Glutamatergic neuron (in vitro differentiated cells): ENCODE measurements at regions not wholly inside any gene's neighbourhood (a gene's known extent, or its start where the extent isn't known, plus 50 kb on each side); places are given as distances from the start of the nearest gene placed in this dataset.

ENCODE experiments used
- DNase-seq: peaks from one replicate; pipeline ENCODE4 v3.0.0; 2022
- H3K27ac Mint-ChIP-seq: one replicate; pipeline ENCODE4 v1.8.0; 2020; ENCODE audit warnings: mild to moderate bottlenecking, mixed read lengths, inconsistent platforms; ENCODE audit not compliant: unreplicated experiment
- H3K27me3 Mint-ChIP-seq: one replicate; pipeline ENCODE4 v1.8.0; 2020; ENCODE audit warnings: mild to moderate bottlenecking, moderate library complexity, mixed read lengths, inconsistent platforms; ENCODE audit not compliant: unreplicated experiment
- H3K36me3 Mint-ChIP-seq: one replicate; pipeline ENCODE4 v1.8.0; 2020; ENCODE audit warnings: mild to moderate bottlenecking, mixed read lengths, inconsistent platforms; ENCODE audit not compliant: unreplicated experiment
- H3K4me1 Mint-ChIP-seq: one replicate; pipeline ENCODE4 v1.8.0; 2020; ENCODE audit warnings: mild to moderate bottlenecking, low read depth, mixed read lengths, inconsistent platforms; ENCODE audit not compliant: unreplicated experiment
- H3K4me3 Mint-ChIP-seq: one replicate; pipeline ENCODE4 v1.8.0; 2020; ENCODE audit warnings: mild to moderate bottlenecking, mixed read lengths, inconsistent platforms; ENCODE audit not compliant: unreplicated experiment
- H3K9me3 Mint-ChIP-seq: one replicate; pipeline ENCODE4 v1.8.0; 2020; ENCODE audit warnings: mild to moderate bottlenecking, moderate library complexity, mixed read lengths, inconsistent platforms; ENCODE audit not compliant: unreplicated experiment
- CTCF ChIP-seq: fragments of 200-600 bp; sonication (generic); IDR thresholded peaks from one replicate; pipeline ENCODE4 v1.5.0; 2021; ENCODE audit not compliant: partially characterized antibody, unreplicated experiment

DNA sequence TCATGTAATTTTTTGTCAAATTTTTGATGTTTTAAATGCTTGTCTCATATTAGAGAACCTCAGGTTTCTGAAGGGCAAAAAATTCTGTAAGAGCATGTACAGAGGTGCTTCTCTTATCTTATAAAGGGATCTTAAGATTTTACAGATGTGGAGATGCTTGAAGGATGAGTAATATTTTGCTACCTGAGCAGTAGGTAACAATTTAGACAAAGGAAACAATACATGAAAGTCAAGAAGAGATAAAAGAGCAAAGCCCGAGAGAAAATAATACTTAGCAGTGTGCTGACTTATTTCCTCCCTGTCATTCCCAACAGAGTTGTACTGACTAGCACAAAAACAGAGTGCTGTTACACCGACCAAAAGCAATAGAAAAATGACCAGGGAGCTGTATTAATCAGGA, 98.1 kb upstream of the PTPRR start:
- Mint-ChIP-seq H3K4me1 (peaks cover 21% of the 10 kb centered on the region), H3K27ac (no peak overlapping the region)
- TF ChIP-seq CTCF, result no peak

GRCh38 chr12:71014180-71014785, 93.7 kb upstream of the PTPRR start:
- Mint-ChIP-seq H3K4me3 (peak overlapping the region; percentile 73), H3K27ac (peak overlapping the region; percentile 89), H3K4me1 (peaks cover 18% of the 10 kb centered on the region), H3K9me3 (peaks cover 5% of the 10 kb centered on the region), H3K36me3 (no peaks in the 10 kb centered on the region), H3K27me3 (no peaks in the 10 kb centered on the region)
- peak; percentile 39 for TF ChIP-seq CTCF
- no peak for DNase-seq

More for the DNA sequence above, 98.1 kb upstream of the PTPRR start:
- DNase-seq, result no peak
- H3K27me3 Mint-ChIP-seq, result no peaks in the 10 kb centered on the region
- H3K4me3 Mint-ChIP-seq, result no peak overlapping the region
- no peaks in the 10 kb centered on the region for H3K36me3 Mint-ChIP-seq
- H3K9me3 Mint-ChIP-seq, result peaks cover 5% of the 10 kb centered on the region

GRCh38 chr12:71011261-71011660, 90.7 kb upstream of the PTPRR start:
- H3K27ac Mint-ChIP-seq, result no peak overlapping the region

GRCh38 chr12:71010143-71010479, 89.6 kb upstream of the PTPRR start:
- no peak overlapping the region for H3K4me3 Mint-ChIP-seq
- H3K9me3 Mint-ChIP-seq, result peaks cover 5% of the 10 kb centered on the region
- H3K27me3 Mint-ChIP-seq, result no peaks in the 10 kb centered on the region
- no peak for DNase-seq
- TF ChIP-seq CTCF, result no peak
- no peaks in the 10 kb centered on the region for H3K36me3 Mint-ChIP-seq
- peaks cover 13% of the 10 kb centered on the region for H3K4me1 Mint-ChIP-seq
- H3K27ac Mint-ChIP-seq, result no peak overlapping the region

More at GRCh38 chr12:71011261-71011660, 90.7 kb upstream of the PTPRR start:
- H3K36me3 Mint-ChIP-seq, result no peaks in the 10 kb centered on the region
- no peak for DNase-seq
- no peak overlapping the region for H3K4me3 Mint-ChIP-seq
- no peak for TF ChIP-seq CTCF
- peaks cover 18% of the 10 kb centered on the region for H3K4me1 Mint-ChIP-seq
- no peaks in the 10 kb centered on the region for H3K27me3 Mint-ChIP-seq
- peaks cover 5% of the 10 kb centered on the region for H3K9me3 Mint-ChIP-seq

- H3K27ac Mint-ChIP-seq, result no peak overlapping the region
- no peak for TF ChIP-seq CTCF
- DNase-seq, result no peak
- peaks cover under 1% of the 10 kb centered on the region for H3K9me3 Mint-ChIP-seq
- no peak overlapping the region for H3K4me3 Mint-ChIP-seq
- H3K36me3 Mint-ChIP-seq, result no peaks in the 10 kb centered on the region
- no peaks in the 10 kb centered on the region for H3K27me3 Mint-ChIP-seq
- peaks cover 8% of the 10 kb centered on the region for H3K4me1 Mint-ChIP-seq
These were observed 89.0 kb upstream of the PTPRR start for GRCh38 chr12:71009430-71010142.
